GM12878 (cell line): ENCODE measurements at regions not wholly inside any gene's neighbourhood (a gene's known extent, or its start where the extent isn't known, plus 50 kb on each side); places are given as distances from the start of the nearest gene placed in this dataset.

ENCODE experiments used
- EZH2 ChIP-seq: IDR thresholded peaks from 2 replicates; pipeline ENCODE4 v1.6.1; 2012; ENCODE audit warnings: low read depth, mild to moderate bottlenecking, control low read depth, inconsistent platforms, low read length, borderline replicate concordance; ENCODE audit not compliant: control insufficient read depth
- POLR2A ChIP-seq: IDR thresholded peaks from 2 replicates; pipeline ENCODE4 v1.6.1; 2011; ENCODE audit warnings: low read depth, mild to moderate bottlenecking, low read length

DNA sequence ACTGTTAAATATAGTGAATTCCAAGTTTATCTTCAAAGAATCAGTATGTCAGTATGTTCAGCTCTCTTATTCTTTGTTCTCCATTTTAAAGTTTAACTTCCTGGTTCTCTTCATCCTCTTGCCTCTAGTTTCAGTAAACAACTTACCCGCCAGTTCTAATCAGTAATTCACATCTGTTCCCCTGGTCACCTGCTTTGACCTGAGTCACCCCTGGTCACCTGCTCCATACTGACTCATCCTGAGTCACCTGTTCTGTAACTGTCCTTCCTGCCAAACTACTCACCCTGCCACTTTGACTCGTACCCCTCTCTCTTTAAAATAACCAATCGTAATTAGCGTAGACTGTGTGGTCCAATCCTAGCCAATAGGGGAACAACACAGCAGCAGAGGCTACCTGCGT lies 992.7 kb upstream of the HS3ST1 start:
- TF ChIP-seq EZH2 (no peak), POLR2A (no peak)
